Right lobe of liver (tissue), 4 donors: ENCODE measurements at regions not wholly inside any gene's neighbourhood (a gene's known extent, or its start where the extent isn't known, plus 50 kb on each side); places are given as distances from the start of the nearest gene placed in this dataset.

Experiments
- POLR2A ChIP-seq: fragments of 450-650 bp; IDR thresholded peaks from one replicate; pipeline ENCODE4 v1.6.1; 2017; ENCODE audit warnings: antibody characterized with exemption, mild to moderate bottlenecking
- TF ChIP-seq, protein P1 (sequence below), 4 donors: fragments of 200-600 bp in 3 of 4; fragments of 450-650 bp in 1 of 4; IDR thresholded peaks; one replicate each; pipeline versions ENCODE4 v1.5.1 to v1.8.0; 2016 to 2022; ENCODE audit warnings: antibody characterized with exemption in 4 of 4, mild to moderate bottlenecking in 2 of 4
- donor health status: DM: no; HTN: no; CAD: no.
- donor health status: DM: no; HTN: no; CAD: no.
- donor health status: DM: no; HTN: yes; CAD: no.

DNA sequence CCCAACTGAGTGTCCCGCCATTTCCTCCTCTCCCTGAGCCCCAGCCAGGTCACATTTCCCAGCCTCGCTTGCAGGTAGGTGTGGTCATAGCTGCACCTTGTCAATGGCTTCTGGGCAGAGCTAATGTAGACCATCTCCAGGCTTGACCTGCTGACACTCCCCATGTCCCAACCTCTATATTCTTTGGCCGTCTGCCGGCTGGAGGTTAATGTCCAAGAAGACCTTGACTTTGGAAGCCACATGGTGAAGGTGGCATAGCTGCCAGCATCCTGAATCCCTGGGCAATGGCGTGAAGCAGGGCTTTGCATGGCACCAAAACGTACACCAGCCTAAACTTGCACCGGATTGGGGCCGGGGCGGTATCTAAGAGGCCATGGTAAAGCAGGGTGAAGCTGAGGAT, 88.3 kb downstream of the SPP2 start:
- TF ChIP-seq, protein P1, sequence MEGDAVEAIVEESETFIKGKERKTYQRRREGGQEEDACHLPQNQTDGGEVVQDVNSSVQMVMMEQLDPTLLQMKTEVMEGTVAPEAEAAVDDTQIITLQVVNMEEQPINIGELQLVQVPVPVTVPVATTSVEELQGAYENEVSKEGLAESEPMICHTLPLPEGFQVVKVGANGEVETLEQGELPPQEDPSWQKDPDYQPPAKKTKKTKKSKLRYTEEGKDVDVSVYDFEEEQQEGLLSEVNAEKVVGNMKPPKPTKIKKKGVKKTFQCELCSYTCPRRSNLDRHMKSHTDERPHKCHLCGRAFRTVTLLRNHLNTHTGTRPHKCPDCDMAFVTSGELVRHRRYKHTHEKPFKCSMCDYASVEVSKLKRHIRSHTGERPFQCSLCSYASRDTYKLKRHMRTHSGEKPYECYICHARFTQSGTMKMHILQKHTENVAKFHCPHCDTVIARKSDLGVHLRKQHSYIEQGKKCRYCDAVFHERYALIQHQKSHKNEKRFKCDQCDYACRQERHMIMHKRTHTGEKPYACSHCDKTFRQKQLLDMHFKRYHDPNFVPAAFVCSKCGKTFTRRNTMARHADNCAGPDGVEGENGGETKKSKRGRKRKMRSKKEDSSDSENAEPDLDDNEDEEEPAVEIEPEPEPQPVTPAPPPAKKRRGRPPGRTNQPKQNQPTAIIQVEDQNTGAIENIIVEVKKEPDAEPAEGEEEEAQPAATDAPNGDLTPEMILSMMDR (IDR thresholded peaks at IDR 0.05) = no peak
- TF ChIP-seq POLR2A = no peak
